ENCODE measurements at regions not wholly inside any gene's neighbourhood (a gene's known extent, or its start where the extent isn't known, plus 50 kb on each side); places are given as distances from the start of the nearest gene placed in this dataset.
A peak's percentile ranks its signal among the peaks of the same experiment; 100 is the strongest.
"Not testable (repeated sequence)": the region's sequence is repeated elsewhere in the genome, so short reads cannot be mapped to it uniquely, and the experiment has no call there.

GRCh38 chr7:119748251-119748860 lies 524.6 kb upstream of the KCND2 start:
- DNase-seq: no peak

DNA sequence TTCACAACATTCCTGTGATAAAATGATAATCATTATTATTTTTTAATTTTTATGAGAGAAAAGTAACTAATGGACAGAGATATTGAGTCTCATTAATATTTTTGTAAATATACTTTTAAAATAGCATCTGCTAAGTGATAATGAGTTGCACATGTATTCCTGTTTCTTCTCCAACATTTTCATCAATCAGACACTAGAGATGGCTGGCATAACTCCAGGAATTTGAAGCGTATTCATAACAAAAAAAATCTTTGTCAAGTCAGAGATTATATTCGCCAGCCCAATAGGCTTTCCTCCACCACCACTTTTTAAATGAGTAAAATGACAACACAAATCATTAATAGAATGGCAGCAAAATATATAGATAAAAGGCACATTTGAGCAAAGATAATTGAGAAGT lies 524.0 kb upstream of the KCND2 start:
- DNase-seq: no peak

GRCh38 chr7:119756687-119757086 lies 516.3 kb upstream of the KCND2 start:
- no peak for DNase-seq

- no peak for DNase-seq
Observed at GRCh38 chr7:119758254-119758653, 514.7 kb upstream of the KCND2 start.

DNA sequence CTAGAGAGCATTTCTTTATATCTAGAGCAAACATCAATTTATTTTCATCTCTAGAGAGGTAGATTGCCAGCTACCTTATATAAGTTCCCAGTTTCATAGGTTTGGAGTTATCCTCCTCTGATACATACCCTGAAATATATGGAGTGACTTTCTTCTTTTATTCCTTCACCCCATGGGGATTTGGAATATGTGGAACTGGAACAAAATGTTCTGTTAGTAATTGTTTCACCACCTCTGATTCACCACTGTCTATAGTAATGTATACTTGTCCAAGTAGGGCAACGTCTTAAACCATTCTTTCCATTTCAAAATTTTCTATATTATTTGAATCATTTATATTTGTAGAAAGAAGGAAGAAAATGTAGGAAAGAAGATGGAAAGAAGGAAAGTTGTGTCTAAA lies 511.2 kb upstream of the KCND2 start:
- DNase-seq: no peak

GRCh38 chr7:119782286-119782685 lies 490.7 kb upstream of the KCND2 start:
- DNase-seq: no peak

DNA sequence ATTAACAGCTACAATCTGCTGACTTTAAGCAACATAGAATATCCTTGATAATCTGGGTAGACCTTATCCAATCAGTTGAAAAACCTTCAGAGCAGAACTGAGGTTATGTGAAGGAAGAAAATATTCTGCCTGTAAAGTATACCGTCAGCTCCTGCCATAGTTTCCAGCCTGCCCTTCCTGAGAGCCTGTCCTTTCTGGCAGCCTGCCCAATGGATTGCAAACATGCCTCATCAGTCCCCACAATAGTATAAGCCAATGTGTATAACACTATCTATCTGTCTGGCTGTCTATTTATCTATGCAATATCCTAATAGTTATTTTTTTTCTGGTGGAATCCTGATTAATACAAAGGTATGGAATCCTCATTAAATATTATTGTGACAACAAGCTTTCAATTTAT lies 489.2 kb upstream of the KCND2 start:
- DNase-seq: peak; percentile 46

- no peak for DNase-seq
Observed at GRCh38 chr7:119802147-119802546, 470.8 kb upstream of the KCND2 start.

DNA sequence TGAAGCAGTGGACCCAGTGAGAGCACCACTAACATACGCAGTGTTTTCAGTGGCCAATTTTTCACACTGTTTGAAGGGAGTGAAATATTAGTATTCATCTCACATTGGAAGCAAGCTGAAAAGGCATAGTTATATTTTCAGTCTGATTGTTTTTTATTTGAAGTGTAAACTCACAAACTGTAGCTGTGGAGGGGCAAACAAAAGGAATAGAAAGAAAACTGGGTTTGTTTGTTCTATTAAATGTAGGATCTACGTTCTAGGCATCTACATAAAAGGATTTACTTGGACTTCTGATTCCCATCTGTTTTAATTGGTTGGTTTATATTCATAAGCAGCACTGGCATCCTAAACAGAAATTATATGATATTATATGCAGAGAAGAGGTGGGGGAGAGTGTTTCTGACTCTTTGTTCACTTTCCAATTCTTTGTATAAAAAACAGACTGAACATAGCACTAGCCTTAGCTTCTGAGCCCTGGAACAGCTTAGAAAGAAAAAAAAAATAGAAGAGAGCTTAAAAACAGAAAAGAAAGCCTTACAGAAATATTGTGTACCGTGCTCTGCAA lies 447.8 kb upstream of the KCND2 start:
- no peak for DNase-seq

DNA sequence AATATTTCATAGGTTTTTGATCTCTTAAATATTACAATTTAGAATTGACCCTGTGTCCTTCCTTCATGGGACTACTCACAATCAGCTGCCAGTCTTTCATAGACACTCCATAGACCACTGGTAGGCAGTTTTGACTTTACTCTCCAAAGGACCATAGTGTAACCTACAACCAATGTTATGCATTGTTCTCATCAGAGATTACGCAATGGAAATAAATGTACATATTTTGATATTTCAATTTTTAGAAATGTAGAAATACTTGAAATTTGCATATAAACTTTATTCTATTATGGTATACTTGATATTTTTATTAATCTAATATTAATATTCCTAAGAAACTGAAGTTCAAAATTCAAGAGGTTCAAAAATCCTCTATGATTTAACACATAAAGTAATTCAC lies 446.4 kb upstream of the KCND2 start:
- DNase-seq: no peak

DNA sequence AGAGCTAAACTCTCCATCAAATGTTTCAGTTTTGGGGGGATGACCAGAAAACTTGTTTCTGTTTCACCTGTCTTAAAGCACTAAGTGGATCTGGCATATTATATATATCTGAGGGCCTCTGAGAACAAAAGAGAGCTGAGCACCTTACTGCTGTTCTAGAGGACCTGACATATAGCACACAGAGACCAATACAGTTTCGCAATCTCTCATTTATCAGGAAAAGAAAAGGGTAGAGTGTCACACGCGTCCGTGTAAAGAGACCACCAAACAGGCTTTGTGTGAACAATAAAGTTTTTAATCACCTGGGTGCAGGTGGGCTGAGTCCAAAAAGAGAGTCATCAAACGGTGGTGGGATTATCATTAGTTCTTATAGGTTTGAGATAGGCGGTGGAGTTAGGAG lies 434.5 kb upstream of the KCND2 start:
- no peak for DNase-seq

GRCh38 chr7:119842337-119842736 lies 430.6 kb upstream of the KCND2 start:
- DNase-seq: no peak

DNA sequence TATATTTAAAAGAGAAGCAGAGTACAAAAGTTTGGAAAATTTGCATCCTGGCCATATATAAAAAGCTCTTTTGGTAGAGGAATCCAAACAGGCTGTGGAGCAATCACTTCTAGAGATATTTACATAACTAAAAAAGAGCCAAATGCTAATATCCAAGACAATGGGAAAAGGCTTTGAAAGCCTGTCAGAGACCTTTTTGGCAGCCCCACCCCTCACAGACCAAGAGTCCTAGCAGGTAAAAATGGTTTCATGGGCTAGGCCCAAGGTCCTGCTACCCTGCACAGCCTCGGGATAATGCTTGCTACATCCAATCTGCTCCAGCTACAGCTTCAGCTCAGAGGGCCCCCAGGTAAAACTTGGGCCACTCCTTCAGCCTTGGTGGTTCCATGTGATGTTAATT lies 430.2 kb upstream of the KCND2 start:
- no peak for DNase-seq

DNA sequence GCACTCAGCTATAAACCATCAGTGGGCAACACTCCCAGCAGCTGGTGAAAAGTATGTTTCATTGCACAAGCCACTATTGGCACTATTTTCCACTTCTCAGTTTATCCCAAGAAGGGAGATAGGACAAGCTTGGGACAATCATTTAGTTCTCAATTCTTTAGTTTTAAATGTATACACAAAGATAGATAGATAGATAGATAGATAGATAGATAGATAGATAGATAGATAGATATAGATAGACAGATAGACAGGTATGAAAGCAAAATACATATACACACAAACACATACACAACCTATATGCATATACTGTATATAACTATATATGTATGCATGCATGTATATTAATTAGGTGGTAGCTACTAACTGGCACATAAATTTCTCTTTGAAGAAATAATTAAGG lies 411.6 kb upstream of the KCND2 start:
- no peak for DNase-seq

- DNase-seq: no peak
Observed at GRCh38 chr7:119868387-119868786, 404.6 kb upstream of the KCND2 start.

- no peak for DNase-seq
Observed at GRCh38 chr7:119879835-119880234, 393.1 kb upstream of the KCND2 start.

DNA sequence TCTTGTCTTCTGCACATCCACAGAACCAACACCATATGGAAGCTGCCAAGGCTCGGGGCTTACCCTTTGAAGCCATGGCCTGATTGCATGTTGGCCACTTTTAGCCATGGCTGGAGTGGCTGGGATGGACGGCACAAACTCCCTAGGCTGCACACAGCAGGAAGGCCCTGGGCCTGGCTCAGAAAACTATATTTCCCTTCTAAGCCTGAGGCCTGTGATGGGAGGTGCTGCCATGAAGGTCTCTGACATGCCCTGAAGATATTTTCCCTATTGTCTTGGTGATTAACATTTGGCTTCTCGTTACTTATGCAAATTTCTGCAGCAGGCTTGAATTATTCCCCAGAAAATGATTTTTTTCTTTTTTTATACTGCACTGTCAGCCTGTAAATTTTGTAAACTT lies 387.0 kb upstream of the KCND2 start:
- no peak for DNase-seq

- DNase-seq: not testable (repeated sequence)
Observed at GRCh38 chr7:119886525-119886924, 386.4 kb upstream of the KCND2 start.

DNA sequence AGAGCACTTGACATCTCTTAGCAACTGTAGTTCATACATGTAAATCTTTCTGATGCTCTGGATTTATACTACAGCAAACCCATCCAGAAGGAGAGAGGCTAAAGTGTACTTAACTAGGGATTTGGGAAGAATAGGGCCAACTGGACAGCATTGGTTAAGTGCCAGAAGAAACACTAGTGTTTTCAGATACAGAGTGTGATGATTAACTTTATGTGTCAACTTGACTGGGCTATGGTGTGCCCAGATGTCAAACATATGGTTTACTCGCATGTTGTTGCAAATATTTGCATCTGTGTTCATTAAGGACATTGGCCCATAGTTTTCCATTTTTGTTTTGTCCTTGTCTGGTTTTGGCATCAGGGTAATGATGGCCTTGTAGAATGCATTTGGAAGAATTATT lies 384.7 kb upstream of the KCND2 start:
- no peak for DNase-seq

DNA sequence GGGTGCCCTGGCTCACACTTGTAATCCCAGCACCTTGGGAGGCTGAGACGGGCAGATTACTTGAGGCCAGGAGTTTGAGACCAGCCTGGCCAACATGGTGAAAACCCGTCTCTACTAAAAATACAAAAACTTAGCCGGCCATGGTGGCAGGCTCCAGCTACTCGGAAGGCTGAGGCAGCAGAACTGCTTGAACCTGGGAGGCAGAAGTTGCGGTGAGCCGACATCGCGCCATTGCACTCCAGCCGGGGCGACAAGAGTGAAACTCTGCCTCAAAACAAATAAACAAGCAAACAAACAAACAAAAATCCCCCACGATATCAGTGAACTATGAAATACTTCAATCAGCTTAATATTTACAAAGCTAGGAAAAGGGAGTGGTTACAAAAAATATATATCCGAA lies 382.3 kb upstream of the KCND2 start:
- DNase-seq: no peak

GRCh38 chr7:119895320-119895719 lies 377.7 kb upstream of the KCND2 start:
- DNase-seq: no peak

DNA sequence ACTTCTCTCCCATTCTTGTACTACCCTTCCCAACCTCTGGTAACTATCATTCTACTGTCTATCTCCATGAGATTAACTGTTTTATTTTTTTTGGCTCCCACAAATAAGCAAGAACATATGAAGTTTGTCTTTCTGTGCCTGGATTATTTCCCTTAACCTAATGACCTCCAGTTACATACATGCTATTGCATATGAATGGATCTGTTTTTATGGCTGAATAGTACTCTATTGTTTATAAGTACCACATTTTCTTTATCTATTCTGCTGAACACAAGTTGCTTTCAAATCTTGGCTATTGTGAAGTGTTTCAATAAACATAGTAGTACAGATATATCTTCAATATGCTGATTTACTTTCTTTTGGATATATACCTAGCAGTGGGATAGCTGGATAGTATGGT lies 376.6 kb upstream of the KCND2 start:
- DNase-seq: no peak

- DNase-seq: no peak
Observed at GRCh38 chr7:119900996-119901672, 371.8 kb upstream of the KCND2 start.

DNA sequence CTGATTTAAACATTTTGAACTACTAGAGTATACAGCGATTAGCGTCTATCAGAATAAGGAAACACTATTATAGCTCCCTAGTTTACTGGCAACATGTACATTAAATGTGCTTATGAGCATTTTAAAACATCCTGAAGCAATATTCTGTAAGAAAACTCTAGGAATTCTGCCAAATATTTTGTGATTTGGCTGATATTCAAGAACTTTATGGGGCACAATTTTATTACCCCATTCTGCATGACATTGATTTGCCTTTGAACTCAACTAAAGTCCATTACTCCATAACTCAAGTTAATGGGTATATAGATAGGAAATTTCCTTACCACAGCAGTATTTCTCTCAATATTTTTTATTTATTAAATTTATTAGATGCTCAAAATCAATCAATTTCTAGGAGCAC lies 369.9 kb upstream of the KCND2 start:
- DNase-seq: no peak

DNA sequence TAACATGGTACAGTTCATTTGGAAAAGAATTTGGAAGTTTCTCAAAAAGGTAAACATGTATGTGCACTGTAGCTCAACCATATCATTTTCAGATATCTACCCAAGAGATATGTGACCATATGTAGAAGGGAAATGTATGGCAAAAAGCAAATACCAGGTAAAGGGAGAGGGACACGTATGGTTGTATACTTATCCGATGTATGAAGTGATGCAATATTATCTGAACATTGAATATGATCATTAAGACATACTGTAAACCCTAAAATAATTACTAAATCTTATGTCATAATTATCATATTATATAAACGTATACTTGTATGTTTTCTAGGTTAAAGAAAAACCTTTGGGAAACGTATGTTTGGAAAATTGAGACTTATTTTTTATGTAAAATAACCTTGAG lies 367.5 kb upstream of the KCND2 start:
- no peak for DNase-seq
